ENCODE measurements at regions not wholly inside any gene's neighbourhood (a gene's known extent, or its start where the extent isn't known, plus 50 kb on each side); places are given as distances from the start of the nearest gene placed in this dataset.
"Not testable (repeated sequence)": the region's sequence is repeated elsewhere in the genome, so short reads cannot be mapped to it uniquely, and the experiment has no call there.

DNA sequence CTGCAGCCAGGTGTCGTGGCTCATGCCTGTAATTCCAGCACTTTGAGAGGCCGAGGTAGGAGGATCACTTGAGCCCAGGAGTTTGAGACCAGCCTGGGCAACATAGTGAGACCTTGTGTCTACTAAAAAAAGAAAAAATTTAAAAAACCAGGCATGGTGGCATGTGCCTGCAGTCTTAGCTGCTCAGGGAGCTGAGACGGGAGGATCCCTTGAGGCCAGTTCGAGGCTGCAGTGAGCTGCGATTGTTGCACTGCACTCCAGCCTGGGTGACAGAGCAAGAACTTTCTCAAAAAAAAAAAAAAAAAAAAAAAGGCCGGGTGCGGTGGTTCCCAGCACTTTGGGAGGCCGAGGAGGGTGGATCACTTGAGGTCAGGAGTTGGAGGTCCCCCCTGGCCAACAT lies 85.5 kb upstream of the CLDN5 start:
- not testable (repeated sequence) for TF ChIP-seq CTCF (IDR thresholded peaks at IDR 0.05 in 8 of 11, conservative IDR thresholded peaks at IDR 0.05 in 3 of 11); POLR2A (IDR thresholded peaks at IDR 0.05)
